ENCODE measurements at regions not wholly inside any gene's neighbourhood (a gene's known extent, or its start where the extent isn't known, plus 50 kb on each side); places are given as distances from the start of the nearest gene placed in this dataset.

GRCh38 chr4:141339966-141340365, 119.3 kb downstream of the ZNF330 start:
- TF ChIP-seq, protein P1, sequence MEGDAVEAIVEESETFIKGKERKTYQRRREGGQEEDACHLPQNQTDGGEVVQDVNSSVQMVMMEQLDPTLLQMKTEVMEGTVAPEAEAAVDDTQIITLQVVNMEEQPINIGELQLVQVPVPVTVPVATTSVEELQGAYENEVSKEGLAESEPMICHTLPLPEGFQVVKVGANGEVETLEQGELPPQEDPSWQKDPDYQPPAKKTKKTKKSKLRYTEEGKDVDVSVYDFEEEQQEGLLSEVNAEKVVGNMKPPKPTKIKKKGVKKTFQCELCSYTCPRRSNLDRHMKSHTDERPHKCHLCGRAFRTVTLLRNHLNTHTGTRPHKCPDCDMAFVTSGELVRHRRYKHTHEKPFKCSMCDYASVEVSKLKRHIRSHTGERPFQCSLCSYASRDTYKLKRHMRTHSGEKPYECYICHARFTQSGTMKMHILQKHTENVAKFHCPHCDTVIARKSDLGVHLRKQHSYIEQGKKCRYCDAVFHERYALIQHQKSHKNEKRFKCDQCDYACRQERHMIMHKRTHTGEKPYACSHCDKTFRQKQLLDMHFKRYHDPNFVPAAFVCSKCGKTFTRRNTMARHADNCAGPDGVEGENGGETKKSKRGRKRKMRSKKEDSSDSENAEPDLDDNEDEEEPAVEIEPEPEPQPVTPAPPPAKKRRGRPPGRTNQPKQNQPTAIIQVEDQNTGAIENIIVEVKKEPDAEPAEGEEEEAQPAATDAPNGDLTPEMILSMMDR (IDR thresholded peaks at IDR 0.05; ENCODE audit: poor library complexity), result no peak
- no peak for TF ChIP-seq EZH2 (IDR thresholded peaks at IDR 0.05; ENCODE audit: borderline replicate concordance)
